Smooth muscle cell (in vitro differentiated cells): ENCODE measurements at regions not wholly inside any gene's neighbourhood (a gene's known extent, or its start where the extent isn't known, plus 50 kb on each side); places are given as distances from the start of the nearest gene placed in this dataset.

Source experiments
- DNase-seq: peaks from one replicate; lab custom pipeline; 2025; ENCODE audit not compliant: unreplicated experiment; lab: John Stamatoyannopoulos, UW
- H2AFZ ChIP-seq: fragments of 200-600 bp; sonication (generic); 2 replicates; pipeline ENCODE4 v1.6.0; 2016; ENCODE audit warnings: antibody characterized with exemption, low read depth, mild to moderate bottlenecking
- H3F3A ChIP-seq: fragments of 200-600 bp; sonication (generic); 2 replicates; pipeline ENCODE4 v1.6.0; 2017; ENCODE audit warnings: antibody characterized with exemption, low read depth
- H3K27ac ChIP-seq: fragments of 200-600 bp; sonication (generic); 2 replicates; pipeline ENCODE4 v1.5.1; 2016; ENCODE audit warnings: low read depth, mild to moderate bottlenecking
- H3K27me3 ChIP-seq: fragments of 200-600 bp; sonication (generic); 2 replicates; pipeline ENCODE4 v1.6.1; 2016; ENCODE audit warnings: low read depth, mild to moderate bottlenecking
- H3K36me3 ChIP-seq: fragments of 200-600 bp; sonication (generic); 2 replicates; pipeline ENCODE4 v1.5.1; 2016; ENCODE audit warnings: low read depth
- H3K4me1 ChIP-seq: fragments of 200-600 bp; sonication (generic); 2 replicates; pipeline ENCODE4 v1.5.1; 2016; ENCODE audit warnings: low read depth
- H3K4me2 ChIP-seq: fragments of 200-600 bp; sonication (generic); 2 replicates; pipeline ENCODE4 v1.6.0; 2016; ENCODE audit warnings: mild to moderate bottlenecking
- H3K4me3 ChIP-seq: fragments of 200-600 bp; sonication (generic); 2 replicates; pipeline ENCODE4 v1.5.1; 2016; ENCODE audit warnings: mild to moderate bottlenecking
- H3K79me2 ChIP-seq: fragments of 200-600 bp; sonication (generic); 2 replicates; pipeline ENCODE4 v1.6.0; 2016; ENCODE audit warnings: low read depth, mild to moderate bottlenecking
- H3K9ac ChIP-seq: fragments of 200-600 bp; sonication (generic); 2 replicates; pipeline ENCODE4 v1.6.0; 2016; ENCODE audit warnings: low read depth
- H3K9me3 ChIP-seq: fragments of 200-600 bp; sonication (generic); replicated peaks from 2 replicates; pipeline ENCODE4 v1.5.1; 2016; ENCODE audit warnings: low read depth
- H4K20me1 ChIP-seq: fragments of 200-600 bp; sonication (generic); 2 replicates; pipeline ENCODE4 v1.6.0; 2016; ENCODE audit warnings: low read depth
- WGBS: methylation state at CpG from one replicate; pipeline ENCODE4 v1.1.7; 2016; ENCODE audit warnings: low lambda C conversion rate; 5-methylcytosine and 5-hydroxymethylcytosine counted together
- TF ChIP-seq, protein P1 (sequence below): fragments of 200-600 bp; sonication (generic); IDR thresholded peaks from 2 replicates; pipeline ENCODE4 v1.5.1; 2017; ENCODE audit warnings: borderline replicate concordance, mild to moderate bottlenecking, antibody characterized with exemption; ENCODE audit not compliant: insufficient read depth, poor library complexity, severe bottlenecking

- Histone ChIP-seq H3K4me1 (no peaks in the 10 kb centered on the region), H3K27me3 (no peaks in the 10 kb centered on the region), H3K4me2 (no peak overlapping the region), H3K79me2 (no peaks in the 10 kb centered on the region), H3K4me3 (no peak overlapping the region), H3K9ac (no peak overlapping the region), H3K36me3 (no peaks in the 10 kb centered on the region), H3K27ac (no peak overlapping the region), H3F3A (no peaks in the 10 kb centered on the region), H4K20me1 (no peaks in the 10 kb centered on the region), H3K9me3 (peaks cover 21% of the 10 kb centered on the region), H2AFZ (no peak overlapping the region)
- TF ChIP-seq, protein P1, sequence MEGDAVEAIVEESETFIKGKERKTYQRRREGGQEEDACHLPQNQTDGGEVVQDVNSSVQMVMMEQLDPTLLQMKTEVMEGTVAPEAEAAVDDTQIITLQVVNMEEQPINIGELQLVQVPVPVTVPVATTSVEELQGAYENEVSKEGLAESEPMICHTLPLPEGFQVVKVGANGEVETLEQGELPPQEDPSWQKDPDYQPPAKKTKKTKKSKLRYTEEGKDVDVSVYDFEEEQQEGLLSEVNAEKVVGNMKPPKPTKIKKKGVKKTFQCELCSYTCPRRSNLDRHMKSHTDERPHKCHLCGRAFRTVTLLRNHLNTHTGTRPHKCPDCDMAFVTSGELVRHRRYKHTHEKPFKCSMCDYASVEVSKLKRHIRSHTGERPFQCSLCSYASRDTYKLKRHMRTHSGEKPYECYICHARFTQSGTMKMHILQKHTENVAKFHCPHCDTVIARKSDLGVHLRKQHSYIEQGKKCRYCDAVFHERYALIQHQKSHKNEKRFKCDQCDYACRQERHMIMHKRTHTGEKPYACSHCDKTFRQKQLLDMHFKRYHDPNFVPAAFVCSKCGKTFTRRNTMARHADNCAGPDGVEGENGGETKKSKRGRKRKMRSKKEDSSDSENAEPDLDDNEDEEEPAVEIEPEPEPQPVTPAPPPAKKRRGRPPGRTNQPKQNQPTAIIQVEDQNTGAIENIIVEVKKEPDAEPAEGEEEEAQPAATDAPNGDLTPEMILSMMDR, result no peak
- DNase-seq, result no peak
- WGBS, result 69% methylated on average over 12 of the region's 12 CpGs
Observed at GRCh38 chr12:34288963-34289345, 266.7 kb downstream of the ALG10 start.

DNA sequence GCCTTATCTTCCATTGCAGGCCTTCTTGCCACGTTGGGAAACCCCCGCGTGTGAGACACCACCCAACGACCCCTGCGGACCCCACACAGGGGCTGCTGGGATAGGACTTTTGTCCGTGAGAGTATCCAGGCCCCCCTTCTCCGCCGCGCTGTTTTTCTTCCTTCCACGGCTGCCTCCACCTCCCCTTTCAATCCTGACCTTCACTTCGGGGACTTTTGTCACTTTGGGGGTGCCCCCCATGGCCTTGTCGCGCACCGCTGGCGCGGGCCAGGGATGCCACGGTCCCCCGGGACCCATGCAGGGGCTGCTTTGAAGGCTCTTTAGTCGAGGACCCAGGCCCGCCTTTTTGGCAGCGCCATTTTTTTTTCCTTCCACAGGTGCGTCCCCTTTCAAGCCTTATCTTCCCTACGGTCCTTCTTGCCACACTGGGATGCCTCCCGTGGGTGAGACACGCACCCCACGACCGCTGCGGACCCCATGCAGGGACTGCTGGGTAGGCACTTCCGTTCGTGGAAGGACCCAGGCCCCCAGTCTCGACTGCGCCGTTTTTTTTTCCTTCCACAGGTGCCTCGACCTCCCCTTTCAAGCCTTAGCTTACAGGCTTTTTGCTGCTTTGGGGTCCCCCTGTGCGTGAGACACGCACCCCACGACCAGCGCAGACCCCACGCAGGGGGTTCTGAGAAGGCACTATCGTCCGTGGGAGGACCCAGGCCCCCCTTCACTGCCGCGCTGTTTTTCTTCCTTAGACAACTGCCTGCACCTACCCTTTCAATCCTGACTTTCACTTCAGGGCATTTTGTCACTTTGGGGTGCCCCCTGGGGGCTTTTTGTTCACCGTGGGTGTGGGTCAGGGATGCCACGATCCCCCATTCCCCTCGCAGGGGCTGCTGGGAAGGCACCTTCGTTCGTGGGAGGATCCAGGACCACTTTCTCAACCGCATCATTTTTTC lies 267.4 kb downstream of the ALG10 start:
- no peak overlapping the region for H2AFZ ChIP-seq
- 85% methylated on average over 49 of the region's 49 CpGs for WGBS
- no peaks in the 10 kb centered on the region for H3K79me2 ChIP-seq
- no peak overlapping the region for H3K9ac ChIP-seq
- TF ChIP-seq, protein P1, result no peak
- H3K27ac ChIP-seq, result no peak overlapping the region
- no peaks in the 10 kb centered on the region for H3K27me3 ChIP-seq
- H3K4me1 ChIP-seq, result no peaks in the 10 kb centered on the region
- no peaks in the 10 kb centered on the region for H3K36me3 ChIP-seq
- no peak overlapping the region for H3K4me2 ChIP-seq
- peaks cover 15% of the 10 kb centered on the region for H3K9me3 ChIP-seq
- no peaks in the 10 kb centered on the region for H4K20me1 ChIP-seq
- no peak for DNase-seq
- H3F3A ChIP-seq, result no peaks in the 10 kb centered on the region
- no peak overlapping the region for H3K4me3 ChIP-seq

- Histone ChIP-seq H3F3A (no peaks in the 10 kb centered on the region), H3K4me1 (no peaks in the 10 kb centered on the region), H2AFZ (no peak overlapping the region), H3K4me2 (no peak overlapping the region), H3K9ac (no peak overlapping the region), H3K27ac (no peak overlapping the region), H3K4me3 (no peak overlapping the region), H3K9me3 (peaks cover 9% of the 10 kb centered on the region), H3K79me2 (no peaks in the 10 kb centered on the region), H4K20me1 (no peaks in the 10 kb centered on the region), H3K36me3 (no peaks in the 10 kb centered on the region), H3K27me3 (no peaks in the 10 kb centered on the region)
- TF ChIP-seq, protein P1, result no peak
- 78% methylated on average over 27 of the region's 27 CpGs for WGBS
- DNase-seq, result no peak
Observed at GRCh38 chr12:34290381-34290995, 268.2 kb downstream of the ALG10 start.
